ENCODE measurements at regions not wholly inside any gene's neighbourhood (a gene's known extent, or its start where the extent isn't known, plus 50 kb on each side); places are given as distances from the start of the nearest gene placed in this dataset.
A peak's percentile ranks its signal among the peaks of the same experiment; 100 is the strongest.

DNA sequence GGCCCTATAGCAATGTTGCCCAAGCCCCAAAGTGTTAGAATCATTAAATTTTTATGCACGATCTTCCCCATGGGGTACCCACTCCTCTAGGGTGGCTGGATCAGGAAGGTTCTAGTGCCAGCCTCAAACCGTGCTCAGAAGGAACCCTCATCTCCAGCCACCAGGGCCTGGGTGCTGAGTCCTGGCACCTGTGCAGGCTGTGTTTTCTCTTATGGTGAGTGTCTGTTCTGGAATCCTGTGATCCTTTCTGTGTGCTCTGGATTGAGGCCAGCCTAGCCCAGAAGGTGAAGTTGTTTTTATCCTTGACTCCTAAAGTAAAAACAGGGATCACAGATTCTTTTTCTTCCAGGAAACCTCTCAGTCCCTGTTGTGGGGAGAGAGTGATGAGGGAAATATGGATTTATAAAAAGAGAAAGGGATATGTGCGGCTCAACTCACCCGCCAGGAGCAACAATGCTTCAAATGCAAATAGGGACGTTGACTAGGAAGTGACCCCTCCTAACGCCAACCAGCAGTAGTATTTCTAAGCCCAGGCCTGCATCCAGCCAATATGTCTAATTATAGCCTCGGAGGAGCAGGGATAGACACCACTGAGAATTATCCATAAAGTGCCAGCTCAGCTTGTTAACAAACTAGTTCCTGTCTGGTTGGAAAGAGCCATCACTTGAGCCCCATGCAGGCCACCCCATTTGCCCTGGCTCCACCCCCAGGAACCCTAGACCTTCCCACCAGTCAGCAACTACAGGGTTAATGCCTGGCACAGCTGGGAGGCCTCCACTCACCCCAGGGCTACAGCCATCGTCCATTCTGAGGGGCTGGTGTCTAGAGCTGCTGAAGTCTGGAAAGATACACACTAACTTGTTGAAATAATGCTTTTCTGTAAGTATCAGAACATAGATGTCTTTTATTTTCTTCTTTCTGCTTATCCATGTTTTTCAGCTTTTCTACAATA is 513.5 kb upstream of the PROK2 start:
- H3K4me1 ChIP-seq, result no peaks in the 10 kb centered on the region
- H3K4me3 ChIP-seq, result no peak overlapping the region
- TF ChIP-seq, protein P1, sequence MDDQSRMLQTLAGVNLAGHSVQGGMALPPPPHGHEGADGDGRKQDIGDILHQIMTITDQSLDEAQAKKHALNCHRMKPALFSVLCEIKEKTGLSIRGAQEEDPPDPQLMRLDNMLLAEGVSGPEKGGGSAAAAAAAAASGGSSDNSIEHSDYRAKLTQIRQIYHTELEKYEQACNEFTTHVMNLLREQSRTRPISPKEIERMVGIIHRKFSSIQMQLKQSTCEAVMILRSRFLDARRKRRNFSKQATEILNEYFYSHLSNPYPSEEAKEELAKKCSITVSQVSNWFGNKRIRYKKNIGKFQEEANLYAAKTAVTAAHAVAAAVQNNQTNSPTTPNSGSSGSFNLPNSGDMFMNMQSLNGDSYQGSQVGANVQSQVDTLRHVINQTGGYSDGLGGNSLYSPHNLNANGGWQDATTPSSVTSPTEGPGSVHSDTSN (IDR thresholded peaks at IDR 0.05), result no peak
- TF ChIP-seq MAFK (IDR thresholded peaks at IDR 0.05; ENCODE audit: partially characterized antibody), result peak; percentile 51
- H3K27ac ChIP-seq, result no peak overlapping the region
- POLR2A ChIA-PET, result no interaction called here
- DNase-seq (ENCODE audit: low read depth in 1 of 2, low spot score in 1 of 2) (no peak), ATAC-seq (no peak), FAIRE-seq (no peak)
- no peak overlapping the region for H3K4me2 ChIP-seq
- 40% methylated on average over 8 of the region's 8 CpGs for WGBS (ENCODE audit: missing lambda C conversion rate)
- CTCF ChIA-PET, result no interaction called here
- H3K9me3 ChIP-seq, result no peaks in the 10 kb centered on the region

DNA sequence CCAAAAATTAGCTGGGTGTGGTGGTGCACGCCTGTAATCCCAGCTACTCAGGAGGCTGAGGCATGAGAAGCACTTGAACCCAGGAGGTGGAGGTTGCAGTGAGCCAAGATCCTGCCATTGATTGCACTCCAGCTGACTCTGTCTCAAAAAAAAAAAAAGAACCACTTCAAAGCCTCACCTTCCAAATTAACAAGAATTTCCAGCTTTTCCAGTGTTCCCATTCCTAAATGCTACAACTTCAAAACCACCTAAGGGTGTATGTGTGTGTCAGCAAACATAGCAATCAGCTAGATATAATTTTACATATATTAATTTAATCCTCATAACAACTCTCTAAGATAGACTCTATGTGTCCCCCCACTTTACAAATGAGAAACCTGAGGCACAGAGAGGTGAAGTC is 512.5 kb upstream of the PROK2 start:
- WGBS (ENCODE audit: missing lambda C conversion rate), result 30% methylated on average over 1 of the region's 1 CpG
- no peak overlapping the region for H3K27ac ChIP-seq
- CTCF ChIA-PET, result interaction anchor here (0.9 kb wide), 1 partner anchor 31 kb away, joined by 3 read pairs; no protein-coding TSS in a partner anchor
- no peak for FAIRE-seq
- no peak for ATAC-seq
- POLR2A ChIA-PET, result no interaction called here
- H3K9me3 ChIP-seq, result no peaks in the 10 kb centered on the region
- H3K4me2 ChIP-seq, result no peak overlapping the region
- no peak for DNase-seq (ENCODE audit: low read depth in 1 of 2, low spot score in 1 of 2)
- H3K4me3 ChIP-seq, result no peak overlapping the region
- TF ChIP-seq, protein P2, sequence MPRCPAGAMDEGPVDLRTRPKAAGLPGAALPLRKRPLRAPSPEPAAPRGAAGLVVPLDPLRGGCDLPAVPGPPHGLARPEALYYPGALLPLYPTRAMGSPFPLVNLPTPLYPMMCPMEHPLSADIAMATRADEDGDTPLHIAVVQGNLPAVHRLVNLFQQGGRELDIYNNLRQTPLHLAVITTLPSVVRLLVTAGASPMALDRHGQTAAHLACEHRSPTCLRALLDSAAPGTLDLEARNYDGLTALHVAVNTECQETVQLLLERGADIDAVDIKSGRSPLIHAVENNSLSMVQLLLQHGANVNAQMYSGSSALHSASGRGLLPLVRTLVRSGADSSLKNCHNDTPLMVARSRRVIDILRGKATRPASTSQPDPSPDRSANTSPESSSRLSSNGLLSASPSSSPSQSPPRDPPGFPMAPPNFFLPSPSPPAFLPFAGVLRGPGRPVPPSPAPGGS (IDR thresholded peaks at IDR 0.05), result no peak
- TF ChIP-seq, protein P3, sequence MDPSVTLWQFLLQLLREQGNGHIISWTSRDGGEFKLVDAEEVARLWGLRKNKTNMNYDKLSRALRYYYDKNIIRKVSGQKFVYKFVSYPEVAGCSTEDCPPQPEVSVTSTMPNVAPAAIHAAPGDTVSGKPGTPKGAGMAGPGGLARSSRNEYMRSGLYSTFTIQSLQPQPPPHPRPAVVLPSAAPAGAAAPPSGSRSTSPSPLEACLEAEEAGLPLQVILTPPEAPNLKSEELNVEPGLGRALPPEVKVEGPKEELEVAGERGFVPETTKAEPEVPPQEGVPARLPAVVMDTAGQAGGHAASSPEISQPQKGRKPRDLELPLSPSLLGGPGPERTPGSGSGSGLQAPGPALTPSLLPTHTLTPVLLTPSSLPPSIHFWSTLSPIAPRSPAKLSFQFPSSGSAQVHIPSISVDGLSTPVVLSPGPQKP (IDR thresholded peaks at IDR 0.05; ENCODE audit: low read depth, low read length), result no peak
- TF ChIP-seq, protein P4, sequence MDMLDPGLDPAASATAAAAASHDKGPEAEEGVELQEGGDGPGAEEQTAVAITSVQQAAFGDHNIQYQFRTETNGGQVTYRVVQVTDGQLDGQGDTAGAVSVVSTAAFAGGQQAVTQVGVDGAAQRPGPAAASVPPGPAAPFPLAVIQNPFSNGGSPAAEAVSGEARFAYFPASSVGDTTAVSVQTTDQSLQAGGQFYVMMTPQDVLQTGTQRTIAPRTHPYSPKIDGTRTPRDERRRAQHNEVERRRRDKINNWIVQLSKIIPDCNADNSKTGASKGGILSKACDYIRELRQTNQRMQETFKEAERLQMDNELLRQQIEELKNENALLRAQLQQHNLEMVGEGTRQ (IDR thresholded peaks at IDR 0.05), result no peak
- no peak for TF ChIP-seq HEYL (CRISPR knock-in tag; IDR thresholded peaks at IDR 0.05)
- TF ChIP-seq, protein P5, sequence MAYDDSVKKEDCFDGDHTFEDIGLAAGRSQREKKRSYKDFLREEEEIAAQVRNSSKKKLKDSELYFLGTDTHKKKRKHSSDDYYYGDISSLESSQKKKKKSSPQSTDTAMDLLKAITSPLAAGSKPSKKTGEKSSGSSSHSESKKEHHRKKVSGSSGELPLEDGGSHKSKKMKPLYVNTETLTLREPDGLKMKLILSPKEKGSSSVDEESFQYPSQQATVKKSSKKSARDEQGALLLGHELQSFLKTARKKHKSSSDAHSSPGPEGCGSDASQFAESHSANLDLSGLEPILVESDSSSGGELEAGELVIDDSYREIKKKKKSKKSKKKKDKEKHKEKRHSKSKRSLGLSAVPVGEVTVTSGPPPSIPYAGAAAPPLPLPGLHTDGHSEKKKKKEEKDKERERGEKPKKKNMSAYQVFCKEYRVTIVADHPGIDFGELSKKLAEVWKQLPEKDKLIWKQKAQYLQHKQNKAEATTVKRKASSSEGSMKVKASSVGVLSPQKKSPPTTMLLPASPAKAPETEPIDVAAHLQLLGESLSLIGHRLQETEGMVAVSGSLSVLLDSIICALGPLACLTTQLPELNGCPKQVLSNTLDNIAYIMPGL (CRISPR knock-in tag; IDR thresholded peaks at IDR 0.05; ENCODE audit: borderline replicate concordance), result no peak
- no peak for TF ChIP-seq EP300 (IDR thresholded peaks at IDR 0.05)
- TF ChIP-seq SMC3 (IDR thresholded peaks at IDR 0.05), result no peak
- no peak for TF ChIP-seq MAFK (IDR thresholded peaks at IDR 0.05; ENCODE audit: partially characterized antibody)
- TF ChIP-seq, protein P6, sequence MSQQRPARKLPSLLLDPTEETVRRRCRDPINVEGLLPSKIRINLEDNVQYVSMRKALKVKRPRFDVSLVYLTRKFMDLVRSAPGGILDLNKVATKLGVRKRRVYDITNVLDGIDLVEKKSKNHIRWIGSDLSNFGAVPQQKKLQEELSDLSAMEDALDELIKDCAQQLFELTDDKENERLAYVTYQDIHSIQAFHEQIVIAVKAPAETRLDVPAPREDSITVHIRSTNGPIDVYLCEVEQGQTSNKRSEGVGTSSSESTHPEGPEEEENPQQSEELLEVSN (IDR thresholded peaks at IDR 0.05; ENCODE audit: borderline replicate concordance, low read depth), result no peak
- no peak for TF ChIP-seq PHF8 (IDR thresholded peaks at IDR 0.05; ENCODE audit: borderline replicate concordance, low read depth)
- TF ChIP-seq CBX2 (IDR thresholded peaks at IDR 0.05; ENCODE audit: borderline replicate concordance, low read depth), result no peak
- TF ChIP-seq FOXS1 (CRISPR knock-in tag; IDR thresholded peaks at IDR 0.05), result no peak
- no peak for TF ChIP-seq RFX5 (IDR thresholded peaks at IDR 0.05)
- no peak for TF ChIP-seq POLR2A (IDR thresholded peaks at IDR 0.05; ENCODE audit: low read length)
- TF ChIP-seq JUN (IDR thresholded peaks at IDR 0.05), result no peak
- no peak for TF ChIP-seq HOXA7 (CRISPR knock-in tag; IDR thresholded peaks at IDR 0.05)
- no peak for TF ChIP-seq TP53 (CRISPR knock-in tag; IDR thresholded peaks at IDR 0.05)
- TF ChIP-seq, protein P7, sequence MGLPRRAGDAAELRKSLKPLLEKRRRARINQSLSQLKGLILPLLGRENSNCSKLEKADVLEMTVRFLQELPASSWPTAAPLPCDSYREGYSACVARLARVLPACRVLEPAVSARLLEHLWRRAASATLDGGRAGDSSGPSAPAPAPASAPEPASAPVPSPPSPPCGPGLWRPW (IDR thresholded peaks at IDR 0.05), result no peak
- no peak for TF ChIP-seq POLR2AphosphoS2 (conservative IDR thresholded peaks at IDR 0.05; ENCODE audit: low read length)
- no peak for TF ChIP-seq ZFP36 (IDR thresholded peaks at IDR 0.05; ENCODE audit: borderline replicate concordance, partially characterized antibody)
- H3K4me1 ChIP-seq, result no peaks in the 10 kb centered on the region
